T-helper 1 cell treated with Interleukin-12 subunit alpha and Interleukin-12 subunit beta and Interleukin-4 antibody, amounts not matched to agents 30 μg/mL and 1 μg/mL, for 36 hours (primary cell): ENCODE measurements at regions not wholly inside any gene's neighbourhood (a gene's known extent, or its start where the extent isn't known, plus 50 kb on each side); places are given as distances from the start of the nearest gene placed in this dataset.
"Not testable (repeated sequence)": the region's sequence is repeated elsewhere in the genome, so short reads cannot be mapped to it uniquely, and the experiment has no call there.

ENCODE experiments used
- H3K27ac Mint-ChIP-seq: one replicate; pipeline ENCODE4 v1.8.0; 2021; ENCODE audit warnings: mild to moderate bottlenecking, mixed read lengths
- H3K27me3 Mint-ChIP-seq: one replicate; pipeline ENCODE4 v1.8.0; 2021; ENCODE audit warnings: low read depth, mixed read lengths
- H3K36me3 Mint-ChIP-seq: one replicate; pipeline ENCODE4 v1.8.0; 2021; ENCODE audit warnings: low read depth, mixed read lengths
- H3K4me1 Mint-ChIP-seq: one replicate; pipeline ENCODE4 v1.8.0; 2021; ENCODE audit warnings: low read depth, mixed read lengths
- H3K4me3 Mint-ChIP-seq: one replicate; pipeline ENCODE4 v1.8.0; 2021; ENCODE audit warnings: mild to moderate bottlenecking, moderate library complexity, mixed read lengths
- H3K9me3 Mint-ChIP-seq: one replicate; pipeline ENCODE4 v1.8.0; 2021; ENCODE audit warnings: mixed read lengths

GRCh38 chrX:35445912-35446311 lies 352.2 kb upstream of the MAGEB16 start:
- H3K36me3 Mint-ChIP-seq = no peaks in the 10 kb centered on the region
- no peaks in the 10 kb centered on the region for H3K27me3 Mint-ChIP-seq
- H3K4me1 Mint-ChIP-seq = no peaks in the 10 kb centered on the region
- H3K27ac Mint-ChIP-seq = no peak overlapping the region
- H3K9me3 Mint-ChIP-seq = no peaks in the 10 kb centered on the region
- H3K4me3 Mint-ChIP-seq = no peak overlapping the region

GRCh38 chrX:35456891-35457290 lies 341.3 kb upstream of the MAGEB16 start:
- H3K27ac Mint-ChIP-seq = no peak overlapping the region
- H3K36me3 Mint-ChIP-seq = no peaks in the 10 kb centered on the region
- no peak overlapping the region for H3K4me3 Mint-ChIP-seq
- no peaks in the 10 kb centered on the region for H3K9me3 Mint-ChIP-seq
- no peaks in the 10 kb centered on the region for H3K4me1 Mint-ChIP-seq
- no peaks in the 10 kb centered on the region for H3K27me3 Mint-ChIP-seq

DNA sequence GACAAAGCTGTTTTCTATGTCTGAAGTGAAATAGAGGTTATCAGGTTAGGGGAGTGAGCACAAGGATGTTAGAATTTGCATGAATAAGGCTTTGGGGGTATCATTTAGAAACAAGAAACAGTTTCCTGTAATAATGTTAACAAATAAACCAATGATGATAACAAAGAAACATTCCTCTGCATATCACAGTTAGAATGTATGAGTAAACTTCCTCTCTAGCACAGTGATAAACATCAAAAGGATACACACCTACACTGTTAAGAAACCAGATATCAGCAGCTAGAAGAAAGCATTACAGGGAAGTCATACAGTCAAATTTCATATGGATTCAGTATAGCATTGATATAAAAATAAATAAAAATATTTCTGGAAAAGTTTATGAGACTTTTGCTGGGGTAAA lies 340.0 kb upstream of the MAGEB16 start:
- Mint-ChIP-seq H3K9me3 (no peaks in the 10 kb centered on the region), H3K27ac (no peak overlapping the region)

GRCh38 chrX:35461164-35461563 lies 337.0 kb upstream of the MAGEB16 start:
- Mint-ChIP-seq H3K4me3 (no peak overlapping the region), H3K27me3 (no peaks in the 10 kb centered on the region), H3K4me1 (no peaks in the 10 kb centered on the region), H3K27ac (no peak overlapping the region), H3K9me3 (no peaks in the 10 kb centered on the region), H3K36me3 (no peaks in the 10 kb centered on the region)

More for the DNA sequence above, 340.0 kb upstream of the MAGEB16 start:
- Mint-ChIP-seq H3K4me3 (no peak overlapping the region), H3K36me3 (no peaks in the 10 kb centered on the region), H3K27me3 (no peaks in the 10 kb centered on the region), H3K4me1 (no peaks in the 10 kb centered on the region)

DNA sequence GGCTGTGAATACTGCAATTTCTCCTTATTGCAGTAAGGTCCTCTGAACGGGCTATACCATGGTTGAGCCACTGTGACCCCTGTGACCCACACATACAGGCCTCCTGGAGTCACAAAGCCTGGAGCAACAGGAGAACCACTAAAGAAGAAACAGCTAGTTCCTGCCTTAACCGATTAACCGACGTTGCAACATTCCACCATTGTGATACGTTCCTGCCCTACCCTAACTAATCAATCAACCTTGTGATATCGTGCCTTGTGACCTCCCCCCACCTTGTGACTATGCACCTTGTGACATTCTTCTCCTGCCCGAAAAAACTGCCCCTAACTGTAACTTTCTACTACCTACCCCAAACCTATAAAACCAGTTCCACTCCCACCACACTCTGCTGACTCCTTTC lies 301.5 kb upstream of the MAGEB16 start:
- not testable (repeated sequence) for H3K27ac Mint-ChIP-seq, H3K9me3 Mint-ChIP-seq, H3K27me3 Mint-ChIP-seq, H3K4me3 Mint-ChIP-seq, H3K4me1 Mint-ChIP-seq, H3K36me3 Mint-ChIP-seq

GRCh38 chrX:35497453-35497852 lies 300.7 kb upstream of the MAGEB16 start:
- H3K36me3 Mint-ChIP-seq, H3K4me3 Mint-ChIP-seq, H3K27me3 Mint-ChIP-seq, H3K27ac Mint-ChIP-seq, H3K4me1 Mint-ChIP-seq, H3K9me3 Mint-ChIP-seq: not testable (repeated sequence)

DNA sequence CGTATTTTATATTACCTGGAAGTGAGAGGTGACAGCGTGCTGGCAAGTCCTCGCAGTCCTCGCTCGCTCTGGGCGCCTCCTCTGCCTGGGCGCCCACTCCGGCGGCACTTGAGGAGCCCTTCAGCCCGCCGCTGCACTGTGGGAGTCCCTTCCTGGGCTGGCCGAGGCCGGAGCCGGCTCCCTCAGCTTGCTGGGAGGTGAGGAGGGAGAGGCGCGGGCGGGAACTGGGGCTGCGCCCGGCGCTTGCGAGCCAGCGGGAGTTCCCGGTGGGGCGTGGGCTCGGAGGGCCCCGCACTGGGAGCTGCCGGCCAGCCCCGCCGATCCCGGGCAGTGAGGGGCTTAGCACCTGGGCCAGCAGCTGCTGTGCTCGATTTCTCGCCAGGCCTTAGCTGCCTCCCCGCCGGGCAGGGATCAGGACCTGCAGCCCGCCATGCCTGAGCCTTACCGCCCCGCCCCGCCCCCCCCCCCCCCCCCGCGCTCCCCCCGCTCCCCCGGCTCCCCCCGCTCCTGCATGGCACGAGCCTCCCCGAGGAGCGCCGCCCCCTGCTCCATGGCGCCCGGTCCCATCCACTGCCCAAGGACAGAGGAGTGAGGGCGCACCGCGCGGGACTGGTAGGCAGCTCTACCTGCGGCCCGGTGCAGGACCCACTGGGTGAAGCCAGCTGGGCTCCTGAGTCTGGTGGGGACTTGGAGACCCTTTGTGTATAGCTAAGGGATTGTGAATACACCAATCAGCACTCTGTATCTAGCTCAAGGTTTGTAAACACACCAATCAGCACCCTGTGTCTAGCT lies 298.9 kb upstream of the MAGEB16 start:
- Mint-ChIP-seq H3K9me3 (peaks cover 4% of the 10 kb centered on the region), H3K27ac (no peak overlapping the region), H3K27me3 (no peaks in the 10 kb centered on the region), H3K4me1 (no peaks in the 10 kb centered on the region), H3K36me3 (no peaks in the 10 kb centered on the region), H3K4me3 (no peak overlapping the region)

GRCh38 chrX:35507701-35508100 lies 290.4 kb upstream of the MAGEB16 start:
- no peaks in the 10 kb centered on the region for H3K36me3 Mint-ChIP-seq
- no peak overlapping the region for H3K4me3 Mint-ChIP-seq
- no peak overlapping the region for H3K27ac Mint-ChIP-seq
- H3K27me3 Mint-ChIP-seq = no peaks in the 10 kb centered on the region
- no peaks in the 10 kb centered on the region for H3K4me1 Mint-ChIP-seq
- no peaks in the 10 kb centered on the region for H3K9me3 Mint-ChIP-seq

- H3K36me3 Mint-ChIP-seq, H3K9me3 Mint-ChIP-seq, H3K4me3 Mint-ChIP-seq, H3K27ac Mint-ChIP-seq, H3K27me3 Mint-ChIP-seq, H3K4me1 Mint-ChIP-seq: not testable (repeated sequence)
Measured at GRCh38 chrX:35548003-35548402, 250.1 kb upstream of the MAGEB16 start.

DNA sequence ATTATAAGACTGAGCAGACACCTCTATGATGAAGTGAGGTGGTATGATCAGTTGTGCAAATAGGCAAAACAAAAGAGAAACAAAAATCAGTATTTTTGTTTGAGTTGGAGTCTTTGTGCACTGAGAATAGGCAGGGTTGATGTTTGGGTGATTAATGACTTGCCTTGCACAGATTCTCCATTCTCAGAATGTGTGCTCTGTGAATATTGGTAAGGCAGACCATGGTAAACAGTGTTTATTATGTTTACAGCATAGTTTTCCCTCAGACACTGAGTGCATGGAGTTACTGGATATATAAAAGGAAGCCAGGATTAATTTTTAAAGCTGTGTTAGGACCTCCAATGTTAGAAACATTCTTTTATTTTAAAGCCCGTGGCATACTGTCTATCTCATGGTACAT lies 240.2 kb upstream of the MAGEB16 start:
- Mint-ChIP-seq H3K27ac (no peak overlapping the region), H3K27me3 (no peaks in the 10 kb centered on the region), H3K4me1 (no peaks in the 10 kb centered on the region), H3K9me3 (no peaks in the 10 kb centered on the region), H3K4me3 (no peak overlapping the region), H3K36me3 (no peaks in the 10 kb centered on the region)

GRCh38 chrX:35561985-35562384 lies 236.2 kb upstream of the MAGEB16 start:
- Mint-ChIP-seq H3K27ac (no peak overlapping the region), H3K9me3 (no peaks in the 10 kb centered on the region), H3K36me3 (no peaks in the 10 kb centered on the region), H3K4me3 (no peak overlapping the region), H3K4me1 (no peaks in the 10 kb centered on the region), H3K27me3 (no peaks in the 10 kb centered on the region)

GRCh38 chrX:35562395-35562794 lies 235.7 kb upstream of the MAGEB16 start:
- no peaks in the 10 kb centered on the region for H3K27me3 Mint-ChIP-seq
- no peak overlapping the region for H3K4me3 Mint-ChIP-seq
- no peaks in the 10 kb centered on the region for H3K9me3 Mint-ChIP-seq
- no peaks in the 10 kb centered on the region for H3K36me3 Mint-ChIP-seq
- no peaks in the 10 kb centered on the region for H3K4me1 Mint-ChIP-seq
- no peak overlapping the region for H3K27ac Mint-ChIP-seq

DNA sequence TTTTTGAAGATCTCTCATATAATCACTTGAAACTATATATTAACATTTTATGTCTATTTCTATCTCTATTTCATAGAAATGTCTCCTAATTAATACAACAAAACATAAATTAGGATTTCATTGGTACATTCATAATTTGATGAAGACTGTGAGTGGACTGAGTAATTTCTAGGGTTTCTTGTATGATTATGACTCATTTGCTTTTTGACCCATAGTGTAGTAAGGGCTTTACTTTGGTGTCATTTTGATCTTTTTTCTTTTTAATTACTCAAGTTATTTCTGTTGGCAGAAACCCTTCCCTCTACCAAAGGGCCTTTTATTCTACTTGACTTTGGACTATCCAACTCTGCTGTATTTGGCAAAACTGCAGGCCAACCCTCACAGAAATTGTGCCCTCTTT lies 207.9 kb upstream of the MAGEB16 start:
- Mint-ChIP-seq H3K36me3 (no peaks in the 10 kb centered on the region), H3K27ac (no peak overlapping the region), H3K9me3 (no peaks in the 10 kb centered on the region), H3K27me3 (no peaks in the 10 kb centered on the region), H3K4me3 (no peak overlapping the region), H3K4me1 (no peaks in the 10 kb centered on the region)

GRCh38 chrX:35611562-35611961 lies 186.6 kb upstream of the MAGEB16 start:
- not testable (repeated sequence) for H3K4me1 Mint-ChIP-seq, H3K27me3 Mint-ChIP-seq, H3K36me3 Mint-ChIP-seq, H3K27ac Mint-ChIP-seq, H3K9me3 Mint-ChIP-seq, H3K4me3 Mint-ChIP-seq

GRCh38 chrX:35617836-35618235 lies 180.3 kb upstream of the MAGEB16 start:
- Mint-ChIP-seq H3K27me3 (no peaks in the 10 kb centered on the region), H3K4me1 (no peaks in the 10 kb centered on the region), H3K36me3 (no peaks in the 10 kb centered on the region), H3K9me3 (no peaks in the 10 kb centered on the region), H3K4me3 (no peak overlapping the region), H3K27ac (no peak overlapping the region)

DNA sequence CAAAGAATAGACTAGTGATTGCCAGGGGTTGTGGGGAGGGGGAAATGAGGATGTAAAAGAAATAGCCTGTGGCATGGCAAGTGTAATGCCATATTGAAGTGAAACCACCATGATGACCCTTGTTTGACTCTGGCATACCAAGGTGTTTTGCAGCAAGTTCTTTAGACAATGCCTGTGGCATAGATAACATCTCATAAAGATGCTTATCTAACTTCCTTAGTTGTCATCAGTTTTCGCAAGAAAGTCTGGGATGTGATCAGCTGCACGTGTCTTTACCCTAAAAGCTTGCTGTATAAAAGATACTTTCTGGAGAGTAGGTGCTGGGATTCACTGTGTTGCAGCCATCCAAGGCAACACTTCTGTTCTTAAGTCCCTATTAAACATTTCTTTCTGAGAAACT lies 176.1 kb upstream of the MAGEB16 start:
- Mint-ChIP-seq H3K9me3 (no peaks in the 10 kb centered on the region), H3K4me1 (no peaks in the 10 kb centered on the region), H3K36me3 (no peaks in the 10 kb centered on the region), H3K4me3 (no peak overlapping the region), H3K27ac (no peak overlapping the region), H3K27me3 (no peaks in the 10 kb centered on the region)
